NCI-H69 (cell line): ENCODE measurements at regions not wholly inside any gene's neighbourhood (a gene's known extent, or its start where the extent isn't known, plus 50 kb on each side); places are given as distances from the start of the nearest gene placed in this dataset.

Experiments used
- DNase-seq: peaks from one replicate; lab custom pipeline; 2025; lab: John Stamatoyannopoulos, UW

DNA sequence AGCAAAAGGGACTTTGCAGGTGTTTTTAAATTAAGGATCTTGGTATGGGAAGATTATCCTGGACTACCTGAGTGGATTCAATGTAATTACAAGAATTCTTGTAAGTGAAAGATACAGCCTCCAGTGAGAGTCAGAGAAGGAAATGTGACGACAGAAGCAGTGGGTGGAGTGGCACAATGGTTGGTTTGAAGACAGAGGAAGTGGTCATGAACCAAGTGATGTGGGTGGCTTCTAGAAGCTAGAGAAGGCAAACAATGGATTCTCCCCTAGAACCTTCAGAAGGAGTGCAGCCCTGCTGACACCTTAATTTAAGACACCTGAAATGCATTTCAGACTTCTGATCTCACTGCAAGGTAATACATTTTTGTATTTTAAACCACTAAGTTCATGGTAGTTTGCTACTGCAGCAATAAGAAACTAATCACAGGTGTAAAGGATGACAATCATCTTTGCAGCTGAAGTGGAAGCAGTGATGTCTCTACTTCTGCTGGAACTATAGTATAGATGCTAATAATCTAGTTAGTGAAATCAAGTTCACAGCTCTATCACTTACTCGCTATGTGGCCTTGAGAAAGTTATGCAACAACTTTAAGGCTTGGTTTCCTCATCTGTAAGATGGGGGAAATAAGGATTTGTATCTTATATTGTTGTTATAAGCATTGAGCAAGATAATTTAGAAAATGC lies 403.4 kb upstream of the SUCLG2 start:
- DNase-seq: no peak

DNA sequence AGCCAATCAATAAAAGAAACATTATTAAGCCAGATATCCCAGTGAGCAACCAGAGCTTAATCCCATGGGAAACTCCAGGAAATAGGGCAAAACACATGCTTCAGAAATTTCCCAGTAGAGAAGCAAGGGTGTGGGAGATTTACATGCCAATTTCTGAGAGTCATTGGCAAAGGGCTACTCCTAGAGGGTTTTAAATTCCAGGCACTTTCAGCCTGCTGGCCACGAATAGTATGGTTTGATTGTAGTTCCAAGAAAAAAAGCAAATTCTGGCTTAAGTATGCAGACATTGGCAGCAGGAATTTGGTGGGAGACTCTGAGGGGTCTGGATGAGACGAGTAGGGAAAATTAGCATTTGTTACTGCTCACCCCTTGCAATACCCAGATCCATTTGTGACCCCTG lies 402.1 kb upstream of the SUCLG2 start:
- no peak for DNase-seq

DNA sequence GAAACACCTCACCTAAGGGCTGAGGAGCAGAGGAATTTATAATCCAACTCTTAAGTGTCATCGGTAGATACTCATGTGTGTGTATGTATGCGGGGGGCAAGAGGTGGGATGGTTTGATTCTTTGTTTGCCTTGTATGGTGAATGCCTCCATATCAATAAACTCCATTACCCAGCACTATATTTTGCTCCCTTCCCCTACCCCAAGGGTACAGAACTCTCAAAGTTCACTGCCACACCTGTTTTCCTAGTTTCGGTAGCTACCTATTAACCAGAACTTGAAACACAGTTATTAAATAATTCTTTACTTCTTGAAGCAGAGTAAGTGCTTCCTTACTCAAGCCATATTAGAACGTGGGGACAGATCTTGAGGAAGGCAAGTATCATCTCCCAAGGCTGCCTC lies 400.8 kb upstream of the SUCLG2 start:
- no peak for DNase-seq

DNA sequence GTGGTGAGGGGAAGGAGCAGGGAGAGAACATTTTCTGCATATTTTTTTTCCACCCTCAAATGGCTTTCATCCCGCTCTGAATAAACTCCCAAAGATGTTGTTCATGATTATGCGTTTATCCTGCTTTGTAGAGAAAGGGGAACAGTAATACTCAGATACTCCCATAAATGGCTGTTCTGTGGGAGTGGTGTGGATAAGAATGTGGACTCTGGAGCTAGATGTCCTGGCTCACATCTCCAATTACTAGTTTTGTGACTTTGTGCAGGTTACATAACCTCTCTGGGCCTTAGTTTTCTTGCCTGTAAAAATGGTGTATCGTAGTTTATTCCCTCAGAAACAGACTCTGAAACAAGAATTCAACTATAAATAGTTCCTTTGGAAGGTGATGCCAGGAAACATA lies 395.4 kb upstream of the SUCLG2 start:
- no peak for DNase-seq

DNA sequence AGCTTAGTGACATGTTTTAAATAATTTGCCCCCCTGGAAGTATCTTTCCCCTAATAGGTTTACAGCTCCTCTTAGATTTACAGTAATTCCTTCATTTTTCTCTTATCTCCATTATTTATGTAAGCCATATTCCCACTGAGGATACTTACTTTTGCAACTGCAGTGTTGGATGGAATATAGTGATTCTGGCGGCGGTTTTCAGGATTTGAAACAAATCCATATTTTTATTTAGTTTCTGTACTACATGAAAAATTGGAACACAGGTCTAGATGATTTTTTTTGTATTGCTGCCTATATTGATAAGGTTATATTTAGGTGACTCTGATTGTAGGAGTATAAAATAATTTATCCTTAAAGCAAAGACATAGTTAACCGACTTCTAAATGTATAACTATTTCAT lies 391.6 kb upstream of the SUCLG2 start:
- DNase-seq: no peak

DNA sequence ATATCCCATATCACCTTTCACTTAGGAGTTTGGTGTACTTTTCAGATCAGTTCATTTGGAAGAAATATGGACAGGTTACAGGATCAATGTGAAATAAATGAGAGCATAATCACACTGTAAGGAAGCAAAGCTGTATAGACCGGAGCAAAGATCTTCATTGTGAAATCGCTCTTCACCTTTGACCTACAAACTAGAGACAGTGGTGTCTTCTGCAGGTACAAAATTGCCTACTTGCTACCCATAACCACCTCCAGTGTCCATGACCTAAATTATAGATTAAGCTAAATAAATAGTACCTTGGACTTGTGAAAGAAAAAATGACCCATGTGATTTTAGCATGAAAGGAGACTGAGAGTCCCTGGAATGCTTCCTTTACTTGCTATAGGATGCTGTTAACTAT lies 379.5 kb upstream of the SUCLG2 start:
- DNase-seq: no peak

DNA sequence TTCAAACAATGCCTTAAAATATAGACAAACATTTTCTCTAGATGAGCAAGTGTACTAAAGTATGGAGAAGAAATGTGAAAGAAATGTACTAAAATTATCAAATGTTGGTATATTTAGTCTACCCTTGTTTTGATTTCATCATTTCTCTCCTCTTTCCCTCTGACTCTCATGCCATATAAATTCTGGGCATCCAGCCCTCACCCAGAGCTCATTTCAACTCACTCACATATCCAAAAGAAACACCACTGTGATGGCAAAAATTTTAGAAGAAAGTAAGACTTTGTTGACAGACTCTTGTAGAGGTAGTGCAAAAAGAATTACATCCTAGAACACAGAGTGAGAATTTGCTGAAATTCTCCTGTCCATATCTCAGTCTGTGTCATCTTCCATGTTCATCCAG lies 377.8 kb upstream of the SUCLG2 start:
- no peak for DNase-seq

DNA sequence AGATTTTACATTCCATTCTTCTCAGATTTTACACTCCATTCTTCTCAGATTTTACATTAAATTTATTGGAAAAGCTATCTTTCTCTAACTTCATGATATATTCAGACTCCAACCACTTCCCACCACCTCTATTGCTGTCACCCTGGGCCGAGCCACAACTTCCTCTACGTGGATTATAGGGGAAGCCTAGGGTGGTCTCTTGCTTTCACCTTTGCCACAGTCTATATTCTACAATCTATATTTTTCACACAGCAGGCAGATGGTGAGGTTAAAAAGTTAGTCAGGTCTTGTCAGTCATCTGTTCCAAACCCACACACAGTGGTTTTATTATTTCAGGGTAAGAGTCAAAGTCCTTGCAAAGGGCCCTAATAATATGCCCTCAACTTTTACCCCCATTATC lies 370.8 kb upstream of the SUCLG2 start:
- DNase-seq: no peak

DNA sequence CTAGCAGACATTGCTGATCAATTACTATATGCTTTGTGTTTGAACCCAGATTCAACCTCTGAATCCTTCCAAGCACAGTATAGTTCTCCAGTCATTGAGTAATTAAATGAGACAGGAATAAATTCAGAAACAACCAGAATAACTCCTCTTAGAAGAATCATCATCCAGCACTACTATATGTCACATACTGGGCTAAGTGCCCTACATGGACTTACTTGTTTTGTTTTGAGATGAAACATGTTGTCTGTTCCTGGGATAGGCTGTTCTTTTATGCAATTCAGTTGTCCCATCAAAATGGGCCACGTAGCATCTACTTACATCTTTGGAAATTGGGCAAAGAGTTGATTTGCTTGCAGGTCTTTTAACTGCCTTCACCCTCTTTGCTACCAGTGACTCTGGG lies 365.5 kb upstream of the SUCLG2 start:
- no peak for DNase-seq

DNA sequence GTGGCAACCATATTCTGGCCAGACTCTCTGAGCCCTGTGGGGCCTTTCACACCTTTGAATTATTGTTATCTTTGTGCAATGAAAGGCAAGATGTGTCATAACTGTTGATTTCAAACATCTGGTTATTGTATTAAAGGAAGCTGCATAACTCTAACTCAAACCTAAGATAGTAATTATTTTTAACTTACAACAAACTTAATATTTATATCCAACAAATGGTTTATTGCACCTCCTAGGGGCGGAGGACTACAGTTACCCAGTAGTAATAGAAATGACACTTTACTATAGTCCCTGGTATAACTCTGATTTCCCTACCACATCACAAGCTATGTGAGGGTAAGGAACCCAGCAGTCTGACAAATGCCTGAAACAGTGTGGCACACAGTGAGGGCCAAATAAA lies 363.9 kb upstream of the SUCLG2 start:
- DNase-seq: no peak

DNA sequence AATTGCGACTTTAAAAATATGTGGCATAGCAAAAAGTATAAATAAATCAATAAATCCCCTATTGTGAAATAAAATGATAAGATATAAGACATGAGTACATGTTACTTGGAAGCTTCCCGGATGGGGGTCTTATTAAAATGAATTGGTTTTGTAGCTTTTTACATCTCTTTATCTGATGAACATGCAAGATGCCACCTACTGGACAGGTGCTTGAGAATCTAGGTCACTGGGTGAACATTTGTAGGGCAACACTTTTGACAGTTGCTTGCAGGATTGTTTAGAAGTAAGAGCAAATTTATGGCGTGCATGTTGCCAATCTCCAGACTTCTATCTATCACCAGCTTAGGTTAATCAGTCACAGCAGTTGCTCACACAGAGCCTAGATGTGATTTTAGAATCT lies 362.7 kb upstream of the SUCLG2 start:
- DNase-seq: no peak

DNA sequence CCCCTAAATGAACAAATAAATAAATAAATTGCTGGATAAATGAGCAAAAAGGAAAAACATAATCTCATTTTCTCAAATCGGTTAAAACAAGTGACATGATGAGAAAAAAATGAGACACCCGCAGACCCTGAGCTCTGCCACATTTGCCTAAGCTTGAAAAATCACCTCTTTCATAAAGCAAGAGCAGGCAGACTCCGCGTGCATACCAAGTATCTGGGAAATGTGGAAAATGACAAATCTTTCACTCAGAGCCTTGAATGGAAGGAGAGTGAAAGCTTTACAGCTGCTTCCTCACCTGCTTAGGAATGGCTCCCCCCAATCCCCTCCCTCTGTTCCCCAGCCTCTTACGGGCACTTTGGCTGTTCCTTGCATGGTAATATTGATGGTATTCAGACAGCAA lies 355.5 kb upstream of the SUCLG2 start:
- no peak for DNase-seq

DNA sequence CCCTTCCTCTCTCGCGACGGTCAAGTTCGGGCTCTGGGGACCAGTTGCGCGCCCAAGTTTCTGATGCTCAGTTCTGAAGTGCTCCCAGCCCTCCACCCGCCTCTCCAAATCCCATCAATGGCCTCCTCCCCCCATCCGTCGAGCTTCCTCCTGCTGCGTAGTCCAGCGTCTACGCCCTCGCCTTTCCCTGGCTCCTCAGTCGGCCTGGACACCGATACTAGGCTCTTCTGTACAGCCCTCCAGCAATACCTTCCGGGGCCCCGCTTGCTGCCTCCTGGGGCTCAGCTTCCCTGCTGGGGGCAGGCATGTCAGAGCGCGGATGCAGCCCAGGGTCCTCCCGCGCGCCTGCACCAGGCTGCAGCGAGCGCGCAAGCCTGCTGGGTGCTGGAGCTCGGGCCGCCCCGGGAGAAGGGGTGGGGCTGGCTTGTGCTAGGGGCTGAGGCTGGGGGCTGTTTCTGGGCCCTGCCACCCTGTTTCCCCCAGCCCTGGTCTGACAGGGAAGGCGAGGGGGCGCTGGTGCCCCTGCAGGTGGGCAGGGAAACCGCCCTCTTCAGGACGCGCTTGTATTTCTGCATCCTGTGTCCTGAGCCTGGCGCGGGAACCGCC lies 353.3 kb upstream of the SUCLG2 start:
- peak; percentile 84 for DNase-seq

DNA sequence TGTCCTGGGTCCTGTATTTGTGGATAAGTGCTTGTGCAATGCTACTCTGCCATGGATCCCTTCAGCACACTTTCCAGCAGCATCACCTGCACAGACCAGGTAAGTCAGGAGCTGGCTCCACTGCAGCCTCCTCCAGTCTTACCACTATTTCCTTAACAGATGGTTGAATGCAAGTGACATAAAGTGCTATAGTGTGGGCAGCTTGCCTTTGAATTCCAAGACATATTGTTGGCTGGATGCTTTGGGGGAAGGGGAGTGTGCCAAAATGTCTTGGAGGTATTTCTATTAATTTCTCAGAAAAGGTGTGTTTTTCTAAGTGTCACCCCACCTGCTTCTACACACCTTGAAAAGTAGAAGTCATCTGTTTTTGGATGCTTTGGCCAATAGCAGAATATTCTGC lies 352.2 kb upstream of the SUCLG2 start:
- peak; percentile 28 for DNase-seq

DNA sequence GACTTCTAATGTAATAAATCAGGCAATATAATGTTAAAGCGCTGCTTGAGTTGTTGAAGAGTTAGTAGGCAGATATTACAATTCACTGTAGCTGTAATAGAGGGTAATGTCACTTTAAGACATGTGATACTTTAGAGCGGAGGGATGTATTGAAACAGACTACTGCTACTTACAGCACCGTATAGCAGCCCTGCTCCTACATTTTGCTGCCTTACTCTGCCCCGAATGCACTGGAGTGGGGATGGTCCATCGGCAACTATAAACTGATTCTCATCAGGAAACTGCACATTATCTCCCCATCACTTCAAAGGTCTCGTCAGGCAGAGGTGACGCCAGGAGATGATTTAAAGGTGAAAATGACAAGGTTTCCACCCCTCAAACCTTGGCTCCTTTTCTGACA lies 349.7 kb upstream of the SUCLG2 start:
- DNase-seq: peak; percentile 71

DNA sequence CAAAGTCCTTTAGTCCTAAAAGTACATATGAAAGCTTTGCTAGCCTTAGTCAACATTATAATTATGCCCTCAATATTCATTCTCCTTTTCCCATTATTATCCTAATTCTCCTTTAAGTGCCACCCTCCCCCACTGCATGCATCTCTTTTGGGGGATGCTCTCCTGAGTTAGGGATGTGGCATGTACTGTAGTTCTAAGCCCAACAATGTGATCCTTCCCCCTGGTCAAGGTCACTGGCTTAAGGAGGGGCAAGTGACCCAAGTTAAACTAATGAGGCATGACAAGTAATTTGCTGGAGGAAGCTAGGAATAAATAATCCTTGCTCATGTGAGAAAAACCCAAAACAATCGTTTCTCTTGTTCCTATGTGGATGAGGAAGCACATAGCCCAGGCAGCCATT lies 343.9 kb upstream of the SUCLG2 start:
- DNase-seq: peak; percentile 9

DNA sequence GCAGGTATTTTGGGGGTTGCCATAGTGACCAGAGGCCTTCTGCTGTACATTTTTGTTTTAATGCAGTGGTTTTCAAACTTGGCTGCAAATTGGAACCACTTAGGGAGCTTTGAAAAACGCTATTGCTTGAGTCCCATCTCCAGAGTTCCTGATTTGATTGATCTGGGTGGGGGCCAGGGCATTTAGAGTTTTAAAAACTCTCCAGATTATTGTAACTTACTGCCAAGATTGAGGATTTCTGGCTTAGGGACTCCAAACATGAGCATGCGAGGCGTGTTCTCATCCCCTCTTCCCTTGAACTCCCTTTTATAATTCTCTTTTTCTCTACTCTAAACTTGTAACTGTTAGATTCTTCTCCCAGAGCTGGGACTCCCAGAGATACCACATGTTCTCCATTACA lies 340.8 kb upstream of the SUCLG2 start:
- DNase-seq: no peak

DNA sequence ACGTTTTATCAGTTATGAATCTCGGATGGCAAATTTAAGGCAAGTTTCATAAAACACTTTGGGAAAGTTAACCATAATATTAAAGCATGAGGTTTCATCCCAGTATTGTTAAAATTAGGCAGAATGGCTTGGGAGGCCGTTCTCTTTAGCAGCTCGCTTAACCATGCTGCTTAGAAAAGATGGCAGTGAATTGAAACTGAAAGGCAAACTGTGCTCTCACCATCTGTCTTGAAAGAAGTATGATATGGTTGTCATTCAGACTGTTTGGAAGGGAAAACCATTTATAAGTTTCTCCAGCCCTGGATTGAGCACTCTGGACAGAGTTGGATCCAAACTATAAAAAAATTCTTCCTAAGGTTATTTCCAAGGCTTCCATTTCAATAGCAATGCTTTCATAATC lies 332.3 kb upstream of the SUCLG2 start:
- DNase-seq: no peak

DNA sequence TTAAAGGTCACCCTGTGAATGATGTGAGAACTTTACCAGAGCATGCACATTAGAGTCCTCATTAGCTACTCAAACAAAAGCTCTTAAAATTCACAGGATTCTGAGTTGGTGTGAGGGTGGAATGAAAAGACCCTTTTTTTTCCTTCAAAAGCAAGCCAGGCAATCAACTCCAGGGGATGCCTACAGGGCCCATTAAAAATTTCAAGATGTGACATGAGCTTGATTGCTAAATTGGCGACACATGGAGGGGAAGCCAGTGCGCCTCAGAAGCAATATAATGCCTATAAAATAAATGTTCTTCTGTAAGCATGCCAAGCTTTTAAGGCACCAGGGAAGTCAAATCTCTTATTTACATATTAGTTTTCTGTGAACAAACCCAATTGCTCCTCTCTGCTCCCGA lies 328.8 kb upstream of the SUCLG2 start:
- DNase-seq: peak; percentile 60

DNA sequence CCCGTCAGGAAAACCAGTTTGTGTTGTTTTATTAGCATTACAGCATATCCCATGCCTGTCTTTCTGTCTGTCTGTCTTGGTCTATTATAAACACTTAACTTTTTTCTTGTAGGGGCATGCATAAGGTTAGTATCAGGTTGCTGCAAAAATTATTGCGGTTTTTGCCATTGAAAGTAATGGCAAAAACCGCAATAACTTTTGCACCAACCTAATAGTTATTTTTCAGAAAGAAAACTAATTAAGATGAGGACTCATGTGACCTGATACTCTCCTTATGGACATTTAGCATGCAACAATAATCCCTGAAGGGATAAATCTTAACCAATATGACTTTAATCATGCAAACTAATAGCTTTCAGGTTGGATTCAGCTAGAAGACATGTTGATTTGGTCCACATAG lies 326.7 kb upstream of the SUCLG2 start:
- DNase-seq: no peak

DNA sequence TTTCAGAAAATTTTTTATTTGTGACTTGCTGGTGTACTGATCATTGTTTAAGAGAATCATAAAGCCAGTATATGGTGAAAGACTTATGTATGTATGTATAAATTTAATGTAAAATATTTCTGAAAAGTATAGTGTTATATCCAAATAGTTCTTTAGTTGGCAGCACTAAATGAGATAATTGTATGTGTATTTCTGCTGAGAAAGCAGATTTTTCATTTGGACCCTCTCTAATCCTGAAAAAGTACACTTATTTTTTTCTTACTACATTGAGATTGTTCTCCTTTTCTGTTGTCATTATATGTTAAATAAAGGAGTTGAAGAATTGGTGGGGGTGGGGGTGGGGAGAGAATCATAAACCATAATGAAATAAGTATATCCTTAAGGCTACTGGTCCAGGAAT lies 324.9 kb upstream of the SUCLG2 start:
- DNase-seq: no peak

DNA sequence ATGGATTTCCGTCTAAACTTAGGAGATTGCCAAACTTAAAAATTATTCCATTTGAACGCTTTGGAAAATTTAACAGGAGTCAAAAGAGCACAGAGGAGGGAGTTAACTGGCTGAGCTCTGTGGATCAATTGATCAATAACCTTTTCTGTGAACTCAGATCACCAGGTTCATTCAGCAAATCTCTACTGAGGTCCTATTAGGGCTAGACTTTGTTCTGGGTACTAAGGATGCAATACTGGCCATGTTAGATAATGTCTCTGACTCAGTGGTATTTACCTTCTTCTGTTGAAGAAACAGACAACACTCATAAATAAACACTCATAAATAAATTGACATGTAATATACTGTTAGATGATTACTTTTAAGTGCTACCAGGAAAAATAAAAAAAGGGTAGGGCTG lies 323.4 kb upstream of the SUCLG2 start:
- DNase-seq: no peak

DNA sequence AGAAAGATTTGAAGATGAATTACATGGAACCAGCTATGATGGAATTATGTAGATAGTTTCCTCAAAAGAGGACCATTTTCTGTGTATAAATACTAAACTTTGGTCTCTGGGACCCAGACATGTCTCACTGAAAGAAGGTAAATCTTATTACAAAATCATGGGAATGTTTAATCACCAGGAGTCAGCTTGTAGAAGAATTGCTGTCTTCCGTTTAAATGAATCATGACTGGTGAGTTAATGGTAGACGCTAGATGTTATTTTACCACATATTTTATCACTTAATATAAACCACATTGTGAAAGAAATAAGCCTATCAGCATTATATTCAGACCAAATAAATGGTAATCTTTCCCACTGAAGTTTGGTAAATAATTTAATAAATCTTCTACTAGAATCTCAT lies 322.3 kb upstream of the SUCLG2 start:
- no peak for DNase-seq

DNA sequence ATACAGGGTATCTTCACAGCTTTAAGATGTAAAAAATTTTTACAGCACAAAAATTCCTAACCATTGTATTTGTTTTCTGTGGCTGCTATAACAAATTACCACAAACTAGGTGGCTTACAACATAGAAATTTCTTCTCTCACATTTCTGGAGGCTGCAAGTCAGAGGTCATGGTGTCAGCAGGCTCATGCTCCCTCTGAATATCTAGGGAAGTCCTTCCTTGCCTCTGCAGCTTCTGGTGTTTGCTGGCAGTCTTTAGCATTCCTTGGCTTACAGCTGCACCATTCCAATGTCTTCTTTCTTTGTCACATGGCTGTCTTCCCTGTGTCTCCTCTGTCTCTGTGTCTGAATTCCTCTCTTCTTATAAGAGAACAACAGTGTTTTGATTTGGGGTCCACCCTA lies 310.2 kb upstream of the SUCLG2 start:
- no peak for DNase-seq
